ENCODE measurements at regions not wholly inside any gene's neighbourhood (a gene's known extent, or its start where the extent isn't known, plus 50 kb on each side); places are given as distances from the start of the nearest gene placed in this dataset.

DNA sequence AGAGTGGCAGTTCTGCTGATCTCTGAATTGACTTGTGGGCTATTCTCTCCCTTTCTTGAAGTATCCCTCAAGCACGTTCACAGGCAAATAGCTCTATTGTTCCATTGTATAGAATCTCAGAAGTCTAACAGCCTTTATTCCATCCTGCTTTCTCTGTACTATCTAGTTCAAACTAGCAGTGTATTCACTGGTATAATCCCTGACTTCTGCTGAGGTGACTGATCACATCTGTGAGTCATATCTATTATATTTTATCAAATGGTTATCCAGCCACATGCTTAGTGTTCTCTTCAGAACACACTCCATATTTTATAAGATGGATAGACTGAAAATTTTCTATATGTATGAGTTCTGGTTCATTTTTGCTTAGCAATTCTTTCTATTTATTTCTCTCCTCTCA is 866.1 kb downstream of the C12orf50 start:
- TF ChIP-seq, protein P1, sequence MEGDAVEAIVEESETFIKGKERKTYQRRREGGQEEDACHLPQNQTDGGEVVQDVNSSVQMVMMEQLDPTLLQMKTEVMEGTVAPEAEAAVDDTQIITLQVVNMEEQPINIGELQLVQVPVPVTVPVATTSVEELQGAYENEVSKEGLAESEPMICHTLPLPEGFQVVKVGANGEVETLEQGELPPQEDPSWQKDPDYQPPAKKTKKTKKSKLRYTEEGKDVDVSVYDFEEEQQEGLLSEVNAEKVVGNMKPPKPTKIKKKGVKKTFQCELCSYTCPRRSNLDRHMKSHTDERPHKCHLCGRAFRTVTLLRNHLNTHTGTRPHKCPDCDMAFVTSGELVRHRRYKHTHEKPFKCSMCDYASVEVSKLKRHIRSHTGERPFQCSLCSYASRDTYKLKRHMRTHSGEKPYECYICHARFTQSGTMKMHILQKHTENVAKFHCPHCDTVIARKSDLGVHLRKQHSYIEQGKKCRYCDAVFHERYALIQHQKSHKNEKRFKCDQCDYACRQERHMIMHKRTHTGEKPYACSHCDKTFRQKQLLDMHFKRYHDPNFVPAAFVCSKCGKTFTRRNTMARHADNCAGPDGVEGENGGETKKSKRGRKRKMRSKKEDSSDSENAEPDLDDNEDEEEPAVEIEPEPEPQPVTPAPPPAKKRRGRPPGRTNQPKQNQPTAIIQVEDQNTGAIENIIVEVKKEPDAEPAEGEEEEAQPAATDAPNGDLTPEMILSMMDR (IDR thresholded peaks at IDR 0.05) = no peak
- no peak overlapping the region for H3K4me3 ChIP-seq
- no peak for DNase-seq (ENCODE audit: low spot score)
- no peak overlapping the region for H3K27ac ChIP-seq

DNA sequence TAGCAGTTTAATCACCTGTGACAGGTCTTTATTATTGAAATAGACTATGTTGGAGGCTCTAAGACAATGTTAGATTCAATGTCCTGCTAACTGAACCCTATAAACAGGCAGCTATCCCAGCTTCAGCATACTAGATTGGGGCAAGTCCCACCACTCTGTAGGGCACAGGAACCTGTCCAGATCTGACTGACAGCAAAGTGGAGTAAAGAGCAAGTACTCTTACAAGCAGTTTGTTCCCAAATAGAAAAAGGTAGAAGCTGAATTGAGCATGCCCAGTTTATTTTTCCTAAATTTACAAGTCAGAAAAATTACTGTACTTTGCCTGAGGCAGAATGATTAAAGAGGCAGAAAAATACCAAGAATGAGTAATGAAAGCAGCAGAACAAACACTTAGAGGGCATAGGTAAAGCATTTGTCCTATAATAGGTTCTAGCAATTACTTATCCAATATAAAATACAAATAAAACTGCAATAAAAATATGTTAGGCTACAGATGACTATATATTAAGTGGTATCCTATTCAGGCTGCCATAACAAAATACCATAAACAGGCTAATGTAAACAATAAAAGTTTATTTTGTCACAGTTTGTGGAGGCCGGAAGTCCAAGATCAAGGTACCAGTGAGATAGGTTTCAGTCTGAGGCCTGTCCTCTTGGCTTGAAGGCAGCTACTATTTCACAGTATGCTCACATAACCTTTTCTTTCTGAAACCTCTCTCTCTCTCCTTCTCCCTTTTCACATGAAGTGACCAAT is 868.2 kb downstream of the C12orf50 start:
- TF ChIP-seq, protein P1 (IDR thresholded peaks at IDR 0.05) = no peak
- Histone ChIP-seq H3K27ac (no peak overlapping the region), H3K4me3 (no peak overlapping the region)
- no peak for DNase-seq (ENCODE audit: low spot score)

DNA sequence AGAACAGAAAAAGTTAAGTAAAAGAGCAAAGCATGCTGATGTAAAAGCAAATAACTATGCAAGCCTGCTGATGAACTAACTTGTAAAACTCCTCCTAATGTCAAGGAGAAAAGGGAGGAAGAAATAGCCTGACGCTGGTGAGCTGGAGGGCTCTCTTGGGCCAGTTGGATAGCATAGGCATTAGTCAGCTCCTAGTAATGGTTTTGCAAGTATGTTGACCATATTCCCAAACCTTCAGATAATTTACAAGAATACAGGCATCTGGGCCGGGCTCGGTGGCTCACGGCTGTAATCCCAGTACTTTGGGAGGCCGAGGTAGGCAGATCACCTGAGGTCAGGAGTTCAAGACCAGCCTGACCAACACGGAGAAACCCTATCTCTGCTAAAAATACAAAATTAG is 871.4 kb downstream of the C12orf50 start:
- TF ChIP-seq, protein P1 (IDR thresholded peaks at IDR 0.05) = no peak
- Histone ChIP-seq H3K4me3 (no peak overlapping the region), H3K27ac (no peak overlapping the region)
- no peak for DNase-seq (ENCODE audit: low spot score)

DNA sequence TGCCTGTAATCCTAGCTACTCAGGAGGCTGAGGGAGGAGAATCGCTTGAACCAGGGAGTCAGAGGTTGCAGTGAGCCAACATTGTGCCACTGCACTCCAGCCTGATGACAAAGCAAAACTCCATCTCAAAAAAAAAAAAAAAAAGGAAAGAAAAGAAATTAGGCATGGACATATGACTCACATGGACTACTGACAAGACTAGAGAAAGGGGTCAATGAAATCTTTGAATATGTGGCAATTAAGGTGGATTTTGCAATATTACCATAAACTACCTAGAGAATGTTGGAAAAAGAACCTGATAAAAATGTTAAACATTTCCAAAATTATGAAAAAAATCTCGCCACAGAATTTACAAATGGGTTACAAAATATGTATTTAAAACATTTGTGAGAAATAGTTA is 873.6 kb downstream of the C12orf50 start:
- DNase-seq (ENCODE audit: low spot score) = no peak
- TF ChIP-seq, protein P1 (IDR thresholded peaks at IDR 0.05) = no peak
- Histone ChIP-seq H3K4me3 (no peak overlapping the region), H3K27ac (no peak overlapping the region)

DNA sequence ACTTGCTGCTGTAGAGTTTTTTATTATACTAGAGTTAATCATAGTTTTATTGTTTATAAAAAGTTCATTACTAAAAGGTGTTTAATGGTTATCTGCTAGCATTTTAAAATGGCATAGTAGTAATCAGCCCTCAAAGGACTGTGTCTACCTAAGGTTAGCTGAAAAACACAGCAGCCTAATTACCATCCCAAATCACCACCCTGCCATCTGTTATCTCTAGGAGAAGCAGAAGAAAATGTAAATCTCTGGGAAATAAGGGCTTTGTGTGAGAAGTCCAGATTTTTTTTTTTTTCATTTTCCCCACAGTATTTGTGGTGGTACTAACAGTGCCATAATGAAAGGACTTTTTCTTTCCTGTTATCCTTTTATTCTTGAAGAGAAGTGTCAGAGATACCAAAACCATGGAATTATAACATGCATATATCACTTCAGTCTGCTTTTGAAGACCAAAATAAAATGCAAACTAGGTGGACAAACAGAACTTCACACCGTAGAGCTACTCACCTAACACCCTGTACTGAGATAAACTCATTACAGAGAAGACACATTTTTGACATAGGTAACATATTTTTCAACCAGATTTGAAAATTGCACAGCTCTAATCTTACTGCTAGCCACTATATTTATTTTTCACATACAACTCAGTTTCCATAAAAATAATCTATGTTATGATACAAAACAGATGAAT is 876.2 kb downstream of the C12orf50 start:
- H3K4me3 ChIP-seq = no peak overlapping the region
- TF ChIP-seq, protein P1 (IDR thresholded peaks at IDR 0.05) = no peak
- no peak for DNase-seq (ENCODE audit: low spot score)
- H3K27ac ChIP-seq = no peak overlapping the region

DNA sequence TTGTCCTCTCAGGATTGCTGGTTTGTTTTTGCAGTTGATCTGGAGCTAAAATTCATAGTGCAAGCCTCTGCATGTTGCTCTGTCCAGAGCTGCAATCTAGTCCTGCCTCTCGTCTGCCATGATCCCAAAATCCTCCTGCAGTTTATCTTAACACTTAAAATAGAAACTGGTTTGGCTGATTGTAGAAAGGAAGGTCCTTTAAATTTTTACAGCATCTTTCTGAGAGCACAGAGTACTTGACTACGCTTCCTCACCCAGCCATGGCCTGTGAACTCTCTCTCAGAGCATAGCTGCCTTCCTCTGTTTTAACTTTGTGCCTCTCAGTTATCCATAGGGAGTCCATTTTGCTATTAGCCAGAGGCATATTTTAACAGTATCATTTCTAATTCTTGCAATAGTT is 877.1 kb downstream of the C12orf50 start:
- no peak for DNase-seq (ENCODE audit: low spot score)
- Histone ChIP-seq H3K27ac (no peak overlapping the region), H3K4me3 (no peak overlapping the region)
- TF ChIP-seq, protein P1 (IDR thresholded peaks at IDR 0.05) = no peak

Measured in coronary artery (tissue), 2 donors.